ENCODE measurements at regions not wholly inside any gene's neighbourhood (a gene's known extent, or its start where the extent isn't known, plus 50 kb on each side); places are given as distances from the start of the nearest gene placed in this dataset.

DNA sequence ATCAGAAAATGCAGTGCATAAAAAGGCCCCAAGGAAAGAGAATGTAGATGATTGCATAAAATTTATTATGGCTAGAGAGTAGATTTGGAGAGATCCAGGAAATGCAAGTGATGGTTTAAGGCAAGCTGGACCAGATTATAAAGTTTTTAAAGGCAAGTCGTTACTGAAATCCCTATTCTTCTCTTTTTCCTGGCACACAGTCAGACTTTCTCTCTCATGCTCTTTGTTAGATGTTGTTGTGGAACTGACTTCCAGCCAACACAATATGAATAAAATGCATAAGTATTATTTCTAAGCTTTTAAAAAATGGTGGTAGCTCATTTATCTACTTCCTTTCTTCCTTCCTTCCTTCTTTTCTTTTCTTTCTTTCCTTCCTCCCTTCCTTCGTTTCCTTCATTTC is 1085.4 kb upstream of the CDH6 start:
- Histone ChIP-seq H3K4me2 (ENCODE audit: low read length) (no peak overlapping the region), H4K20me1 (ENCODE audit: insufficient read depth, low read length) (no peaks in the 10 kb centered on the region), H3K27ac (ENCODE audit: low read length) (no peak overlapping the region), H3K4me3 (ENCODE audit: low read length) (no peak overlapping the region), H3K36me3 (replicated peaks; ENCODE audit: low read depth, low read length) (no peaks in the 10 kb centered on the region), H3K9ac (ENCODE audit: low read length) (no peak overlapping the region), H3K4me1 (ENCODE audit: low read length) (no peaks in the 10 kb centered on the region), H3K27me3 (ENCODE audit: low read depth, low read length) (no peaks in the 10 kb centered on the region), H2AFZ (ENCODE audit: low read depth, low read length) (no peak overlapping the region), H3K79me2 (ENCODE audit: low read length) (no peaks in the 10 kb centered on the region), H3K9me3 (ENCODE audit: insufficient read depth, low read length) (no peaks in the 10 kb centered on the region)
- TF ChIP-seq CTCF (IDR thresholded peaks at IDR 0.05; ENCODE audit: low read depth, low read length) (no peak), EZH2phosphoT487 (IDR thresholded peaks at IDR 0.05; ENCODE audit: low read depth) (no peak)

DNA sequence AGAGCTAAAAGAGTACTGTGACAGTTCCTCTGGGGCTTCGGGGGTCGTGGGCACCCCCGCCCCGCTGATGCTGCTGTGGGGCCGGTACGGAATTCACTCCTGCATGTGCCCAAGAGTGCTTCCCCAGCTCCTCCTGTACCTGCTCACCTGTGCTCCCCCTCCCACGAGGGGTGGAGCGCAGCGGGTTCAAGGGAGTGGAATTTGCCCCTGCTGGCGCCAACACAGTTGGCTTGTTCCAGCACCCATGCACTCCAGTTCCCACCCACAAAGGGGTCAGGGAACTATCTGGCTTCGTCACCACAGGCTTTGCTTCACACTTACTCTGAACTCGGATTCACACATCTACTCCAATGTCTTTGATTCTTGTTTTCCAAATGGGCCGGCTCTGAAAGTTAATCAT is 1086.9 kb upstream of the CDH6 start:
- Histone ChIP-seq H4K20me1 (ENCODE audit: insufficient read depth, low read length) (no peaks in the 10 kb centered on the region), H2AFZ (ENCODE audit: low read depth, low read length) (no peak overlapping the region), H3K4me1 (ENCODE audit: low read length) (no peaks in the 10 kb centered on the region), H3K36me3 (replicated peaks; ENCODE audit: low read depth, low read length) (no peaks in the 10 kb centered on the region), H3K9ac (ENCODE audit: low read length) (no peak overlapping the region), H3K27ac (ENCODE audit: low read length) (no peak overlapping the region), H3K27me3 (ENCODE audit: low read depth, low read length) (no peaks in the 10 kb centered on the region), H3K4me3 (ENCODE audit: low read length) (no peak overlapping the region), H3K4me2 (ENCODE audit: low read length) (no peak overlapping the region), H3K9me3 (ENCODE audit: insufficient read depth, low read length) (no peaks in the 10 kb centered on the region), H3K79me2 (ENCODE audit: low read length) (no peaks in the 10 kb centered on the region)
- TF ChIP-seq EZH2phosphoT487 (IDR thresholded peaks at IDR 0.05; ENCODE audit: low read depth): no peak
- TF ChIP-seq CTCF (IDR thresholded peaks at IDR 0.05; ENCODE audit: low read depth, low read length): no peak

GRCh38 chr5:30104872-30105596 is 1088.5 kb upstream of the CDH6 start:
- Histone ChIP-seq H3K4me1 (ENCODE audit: low read length) (no peaks in the 10 kb centered on the region), H3K9ac (ENCODE audit: low read length) (no peak overlapping the region), H4K20me1 (ENCODE audit: insufficient read depth, low read length) (no peaks in the 10 kb centered on the region), H3K4me2 (ENCODE audit: low read length) (no peak overlapping the region), H3K36me3 (replicated peaks; ENCODE audit: low read depth, low read length) (no peaks in the 10 kb centered on the region), H3K27ac (ENCODE audit: low read length) (no peak overlapping the region), H3K27me3 (ENCODE audit: low read depth, low read length) (no peaks in the 10 kb centered on the region), H3K4me3 (ENCODE audit: low read length) (no peak overlapping the region), H3K9me3 (ENCODE audit: insufficient read depth, low read length) (no peaks in the 10 kb centered on the region), H3K79me2 (ENCODE audit: low read length) (no peaks in the 10 kb centered on the region), H2AFZ (ENCODE audit: low read depth, low read length) (no peak overlapping the region)
- no peak for TF ChIP-seq CTCF (IDR thresholded peaks at IDR 0.05; ENCODE audit: low read depth, low read length)
- no peak for TF ChIP-seq EZH2phosphoT487 (IDR thresholded peaks at IDR 0.05; ENCODE audit: low read depth)

GRCh38 chr5:30103452-30104202 is 1089.9 kb upstream of the CDH6 start:
- no peak overlapping the region for H3K27ac ChIP-seq (ENCODE audit: low read length)
- no peaks in the 10 kb centered on the region for H3K27me3 ChIP-seq (ENCODE audit: low read depth, low read length)
- no peaks in the 10 kb centered on the region for H3K4me1 ChIP-seq (ENCODE audit: low read length)
- H3K36me3 ChIP-seq (replicated peaks; ENCODE audit: low read depth, low read length): no peaks in the 10 kb centered on the region
- H2AFZ ChIP-seq (ENCODE audit: low read depth, low read length): no peak overlapping the region
- no peak overlapping the region for H3K4me2 ChIP-seq (ENCODE audit: low read length)
- H3K9me3 ChIP-seq (ENCODE audit: insufficient read depth, low read length): no peaks in the 10 kb centered on the region
- no peak overlapping the region for H3K4me3 ChIP-seq (ENCODE audit: low read length)
- TF ChIP-seq EZH2phosphoT487 (IDR thresholded peaks at IDR 0.05; ENCODE audit: low read depth): no peak
- no peak overlapping the region for H3K9ac ChIP-seq (ENCODE audit: low read length)
- H3K79me2 ChIP-seq (ENCODE audit: low read length): no peaks in the 10 kb centered on the region
- no peaks in the 10 kb centered on the region for H4K20me1 ChIP-seq (ENCODE audit: insufficient read depth, low read length)

Data from OCI-LY3 (cell line).